ENCODE measurements at regions not wholly inside any gene's neighbourhood (a gene's known extent, or its start where the extent isn't known, plus 50 kb on each side); places are given as distances from the start of the nearest gene placed in this dataset.
A peak's percentile ranks its signal among the peaks of the same experiment; 100 is the strongest.

DNA sequence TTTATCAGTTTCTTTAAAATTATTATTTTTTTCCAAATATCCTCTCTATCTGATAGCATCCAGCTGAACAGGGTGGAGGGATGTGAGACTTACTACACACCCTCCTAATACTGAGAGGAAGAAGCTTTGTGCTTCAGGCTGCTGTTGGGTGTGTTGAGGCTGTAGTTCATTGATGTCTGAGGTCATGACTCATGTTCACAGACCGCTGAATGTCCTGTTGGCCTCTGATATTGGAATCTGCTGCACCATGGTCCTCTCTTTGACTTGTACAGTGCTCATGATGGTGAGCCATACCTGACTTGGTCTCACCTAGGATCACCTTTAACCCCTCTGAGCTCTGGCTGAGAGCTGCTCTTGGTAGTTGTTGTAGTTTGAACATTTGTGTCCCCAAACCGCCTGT lies 302.9 kb downstream of the SATB1 start:
- TF ChIP-seq, protein P1, sequence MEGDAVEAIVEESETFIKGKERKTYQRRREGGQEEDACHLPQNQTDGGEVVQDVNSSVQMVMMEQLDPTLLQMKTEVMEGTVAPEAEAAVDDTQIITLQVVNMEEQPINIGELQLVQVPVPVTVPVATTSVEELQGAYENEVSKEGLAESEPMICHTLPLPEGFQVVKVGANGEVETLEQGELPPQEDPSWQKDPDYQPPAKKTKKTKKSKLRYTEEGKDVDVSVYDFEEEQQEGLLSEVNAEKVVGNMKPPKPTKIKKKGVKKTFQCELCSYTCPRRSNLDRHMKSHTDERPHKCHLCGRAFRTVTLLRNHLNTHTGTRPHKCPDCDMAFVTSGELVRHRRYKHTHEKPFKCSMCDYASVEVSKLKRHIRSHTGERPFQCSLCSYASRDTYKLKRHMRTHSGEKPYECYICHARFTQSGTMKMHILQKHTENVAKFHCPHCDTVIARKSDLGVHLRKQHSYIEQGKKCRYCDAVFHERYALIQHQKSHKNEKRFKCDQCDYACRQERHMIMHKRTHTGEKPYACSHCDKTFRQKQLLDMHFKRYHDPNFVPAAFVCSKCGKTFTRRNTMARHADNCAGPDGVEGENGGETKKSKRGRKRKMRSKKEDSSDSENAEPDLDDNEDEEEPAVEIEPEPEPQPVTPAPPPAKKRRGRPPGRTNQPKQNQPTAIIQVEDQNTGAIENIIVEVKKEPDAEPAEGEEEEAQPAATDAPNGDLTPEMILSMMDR (IDR thresholded peaks at IDR 0.05; ENCODE audit: insufficient read depth, low read depth, low read length, missing control alignments) = no peak
- no peak overlapping the region for H3K4me3 ChIP-seq (ENCODE audit: low read depth, low read length)
- no peak for DNase-seq (ENCODE audit: low read depth)

DNA sequence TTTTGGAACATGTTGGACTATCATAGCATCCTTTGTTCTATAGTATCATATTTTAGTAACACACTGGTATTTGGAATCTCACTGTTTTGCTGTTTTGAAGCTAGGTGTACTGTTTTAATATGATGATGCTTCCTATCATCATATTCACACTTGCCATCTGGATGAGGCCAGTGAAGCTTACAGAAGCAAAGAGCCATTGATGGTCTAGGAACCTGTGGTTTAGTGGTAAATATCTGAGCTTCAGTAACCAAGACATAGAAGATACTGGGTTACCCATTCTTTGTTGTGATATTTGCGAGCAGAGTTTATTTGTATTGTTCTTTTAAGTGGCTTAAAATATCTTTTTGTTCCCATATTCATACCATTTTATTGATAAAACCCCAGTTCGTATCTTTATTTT lies 304.1 kb downstream of the SATB1 start:
- DNase-seq (ENCODE audit: low read depth) = no peak
- TF ChIP-seq, protein P1 (IDR thresholded peaks at IDR 0.05; ENCODE audit: insufficient read depth, low read depth, low read length, missing control alignments) = no peak
- H3K4me3 ChIP-seq (ENCODE audit: low read depth, low read length) = no peak overlapping the region

DNA sequence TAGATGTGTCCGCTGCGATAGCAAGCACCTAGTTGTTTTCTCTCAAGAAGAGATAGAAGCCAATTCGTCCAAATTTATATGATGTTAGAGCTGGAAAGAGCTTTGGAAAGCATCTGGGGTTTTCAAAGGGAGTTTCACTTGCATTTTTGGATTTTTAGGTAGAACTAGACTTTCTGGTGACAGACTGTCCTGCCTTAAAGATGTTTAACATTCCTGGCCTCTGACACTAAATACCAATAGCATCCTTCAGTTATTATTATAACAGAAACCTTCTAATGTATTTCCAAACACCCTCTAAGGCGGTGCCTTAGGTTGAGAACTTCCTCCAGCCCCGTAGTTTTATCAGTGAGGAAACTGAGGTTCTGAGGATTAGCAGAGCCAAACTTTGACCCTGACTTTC lies 305.3 kb downstream of the SATB1 start:
- no peak for DNase-seq (ENCODE audit: low read depth)
- H3K4me3 ChIP-seq (ENCODE audit: low read depth, low read length) = no peak overlapping the region
- TF ChIP-seq, protein P1 (IDR thresholded peaks at IDR 0.05; ENCODE audit: insufficient read depth, low read depth, low read length, missing control alignments) = no peak

DNA sequence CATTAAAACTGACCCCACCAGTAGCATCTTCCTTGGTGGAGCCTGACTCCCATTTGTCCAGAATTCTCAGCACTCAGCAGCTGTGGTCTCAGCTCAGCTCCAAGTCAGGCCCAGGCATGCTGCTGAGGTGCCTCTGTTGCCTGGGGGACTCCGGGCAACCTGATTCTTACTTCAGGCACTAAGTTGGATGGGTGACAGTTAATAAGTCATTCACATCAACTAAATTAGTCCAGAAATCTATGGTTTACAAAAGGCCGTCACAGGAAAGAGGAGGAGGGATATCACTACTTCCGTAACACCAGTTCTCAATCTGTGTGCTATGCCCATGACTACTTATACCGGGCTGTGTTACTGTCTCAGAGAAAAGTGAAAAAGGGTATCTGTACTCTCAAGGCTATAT lies 310.2 kb downstream of the SATB1 start:
- DNase-seq (ENCODE audit: low read depth) = no peak

DNA sequence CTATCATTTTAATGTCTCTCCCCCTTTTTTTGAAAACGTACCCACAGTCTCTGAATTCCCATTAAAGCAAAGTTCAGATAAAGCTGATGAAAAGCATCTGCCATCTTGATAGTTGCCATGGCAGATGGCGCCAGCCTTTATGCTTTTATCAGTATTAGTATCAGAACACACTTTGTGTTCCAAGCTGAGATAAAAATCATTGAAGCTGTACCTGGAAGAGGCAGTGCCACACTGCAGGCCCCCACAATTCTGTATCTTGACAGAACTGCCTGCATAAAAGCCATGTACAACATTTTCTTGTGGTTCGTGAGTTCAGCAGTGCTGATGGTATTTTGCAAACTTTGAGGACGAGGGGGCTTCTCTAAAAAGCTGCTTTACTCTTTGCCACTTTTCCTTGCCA lies 311.7 kb downstream of the SATB1 start:
- H3K4me3 ChIP-seq (ENCODE audit: low read depth, low read length) = no peak overlapping the region
- TF ChIP-seq, protein P1 (IDR thresholded peaks at IDR 0.05; ENCODE audit: insufficient read depth, low read depth, low read length, missing control alignments) = no peak
- no peak for DNase-seq (ENCODE audit: low read depth)

More for the DNA sequence above, 310.2 kb downstream of the SATB1 start:
- TF ChIP-seq, protein P1 (IDR thresholded peaks at IDR 0.05; ENCODE audit: insufficient read depth, low read depth, low read length, missing control alignments) = no peak
- no peak overlapping the region for H3K4me3 ChIP-seq (ENCODE audit: low read depth, low read length)

DNA sequence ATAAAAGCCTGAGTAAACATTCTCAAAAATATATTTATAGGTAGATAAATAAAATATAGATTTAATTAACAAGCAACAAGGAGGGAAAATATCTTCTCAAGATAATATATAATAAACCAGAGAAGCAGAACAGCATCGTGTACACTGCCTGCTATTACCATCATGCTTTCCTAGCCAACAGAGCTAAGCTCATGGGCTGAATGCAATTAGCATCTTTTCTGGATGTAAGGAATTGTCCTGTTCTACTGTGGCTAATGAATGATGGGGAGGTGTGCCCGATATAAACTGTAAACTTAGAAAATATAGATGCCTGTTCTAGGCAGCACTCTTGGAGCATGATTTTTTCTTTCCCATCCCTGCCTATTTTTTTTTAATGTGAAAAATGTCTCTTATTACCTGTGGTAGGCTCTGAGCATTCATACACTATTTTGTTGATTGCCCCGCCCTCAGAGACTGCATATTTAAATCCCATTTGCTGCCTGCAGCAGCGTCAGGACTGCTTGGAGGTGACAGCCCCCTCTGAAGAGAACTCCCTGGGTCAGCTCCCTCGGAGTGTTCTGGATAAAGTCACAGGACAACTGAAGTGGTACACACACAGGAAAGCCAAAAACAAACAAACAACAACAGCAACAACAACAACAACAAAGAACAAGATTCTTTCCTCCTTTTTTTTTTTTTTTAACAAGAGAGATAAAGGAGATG lies 312.3 kb downstream of the SATB1 start:
- TF ChIP-seq, protein P1 (IDR thresholded peaks at IDR 0.05; ENCODE audit: insufficient read depth, low read depth, low read length, missing control alignments) = no peak
- H3K4me3 ChIP-seq (ENCODE audit: low read depth, low read length) = no peak overlapping the region
- DNase-seq (ENCODE audit: low read depth) = no peak

DNA sequence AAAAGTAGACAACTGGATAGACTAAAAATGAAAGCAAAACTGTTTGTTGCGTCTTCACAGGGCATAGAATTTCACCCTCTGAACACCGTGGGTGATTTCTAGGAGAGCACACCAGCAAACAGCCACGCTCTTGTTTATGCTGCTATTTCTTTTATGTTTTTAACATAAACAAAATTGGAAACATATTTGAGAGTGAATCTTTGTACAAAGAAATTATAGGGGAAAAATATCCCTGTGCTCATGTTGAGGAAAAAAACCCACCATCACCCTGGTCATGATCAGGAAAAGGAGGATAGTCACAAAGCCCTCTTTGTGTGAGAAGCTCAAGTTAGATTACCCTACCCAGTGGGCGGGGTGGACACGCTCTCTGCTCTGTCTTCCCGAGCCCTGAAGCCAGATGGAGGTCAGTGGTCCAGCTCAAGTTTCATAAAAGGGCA lies 313.3 kb downstream of the SATB1 start:
- peak overlapping the region; percentile 20 for H3K4me3 ChIP-seq (ENCODE audit: low read depth, low read length)
- TF ChIP-seq, protein P1 (IDR thresholded peaks at IDR 0.05; ENCODE audit: insufficient read depth, low read depth, low read length, missing control alignments) = no peak
- DNase-seq (ENCODE audit: low read depth) = peak; percentile 16

Data from GM12865 (cell line).